Mucosa of descending colon (tissue), 3 donors: ENCODE measurements at regions not wholly inside any gene's neighbourhood (a gene's known extent, or its start where the extent isn't known, plus 50 kb on each side); places are given as distances from the start of the nearest gene placed in this dataset.
"Not testable (repeated sequence)": the region's sequence is repeated elsewhere in the genome, so short reads cannot be mapped to it uniquely, and the experiment has no call there.

Source experiments
- ATAC-seq: fragments of 200-7000 bp; cut with Tn5 transposase; one replicate; pipeline ENCODE4 v1.9.1; 2020; ENCODE audit warnings: mild to moderate bottlenecking, moderate library complexity
- DNase-seq, 3 donors: peaks; one replicate each; pipeline ENCODE4 v3.0.0-alpha.2; 2020
- H3K36me3 ChIP-seq: fragments of 200-600 bp; one replicate; pipeline ENCODE4 v1.8.0; 2021; ENCODE audit warnings: low read depth, mild to moderate bottlenecking
- H3K4me1 ChIP-seq: fragments of 200-600 bp; one replicate; pipeline ENCODE4 v1.8.0; 2021; ENCODE audit warnings: low read depth, mild to moderate bottlenecking
- H3K4me3 ChIP-seq: fragments of 200-600 bp; one replicate; pipeline ENCODE4 v1.8.0; 2021; ENCODE audit warnings: mild to moderate bottlenecking
- H3K9me3 ChIP-seq: fragments of 200-600 bp; one replicate; pipeline ENCODE4 v1.8.0; 2021; ENCODE audit warnings: mild to moderate bottlenecking
- intact Hi-C, 2 donors: fragments of 100-400 bp; cut with DNase I in 1 of 2; cut with micrococcal nuclease in 1 of 2; formaldehyde crosslinking; loops; one replicate each; pipeline versions ENCODE4 v1.11.0 to v1.11.1; 2022; cut with DNase I, micrococcal nuclease
- TF ChIP-seq, protein P1 (sequence below): fragments of 200-600 bp; IDR thresholded peaks from one replicate; pipeline ENCODE4 v1.8.0; 2022; ENCODE audit warnings: antibody characterized with exemption, mild to moderate bottlenecking
- donor health status: DM: no; HTN: no; CAD: no; lungs with moderate emphysema.
- donor health status: DM: no; HTN: no; CAD: no.
- donor health status: DM: no; HTN: yes; CAD: no.

- Histone ChIP-seq H3K36me3 (no peaks in the 10 kb centered on the region), H3K4me1 (no peaks in the 10 kb centered on the region), H3K4me3 (no peak overlapping the region), H3K9me3 (no peaks in the 10 kb centered on the region)
- peak; percentile 62 for ATAC-seq
- peak in 1 of 3 donors; percentile 46 for DNase-seq
- TF ChIP-seq, protein P1, sequence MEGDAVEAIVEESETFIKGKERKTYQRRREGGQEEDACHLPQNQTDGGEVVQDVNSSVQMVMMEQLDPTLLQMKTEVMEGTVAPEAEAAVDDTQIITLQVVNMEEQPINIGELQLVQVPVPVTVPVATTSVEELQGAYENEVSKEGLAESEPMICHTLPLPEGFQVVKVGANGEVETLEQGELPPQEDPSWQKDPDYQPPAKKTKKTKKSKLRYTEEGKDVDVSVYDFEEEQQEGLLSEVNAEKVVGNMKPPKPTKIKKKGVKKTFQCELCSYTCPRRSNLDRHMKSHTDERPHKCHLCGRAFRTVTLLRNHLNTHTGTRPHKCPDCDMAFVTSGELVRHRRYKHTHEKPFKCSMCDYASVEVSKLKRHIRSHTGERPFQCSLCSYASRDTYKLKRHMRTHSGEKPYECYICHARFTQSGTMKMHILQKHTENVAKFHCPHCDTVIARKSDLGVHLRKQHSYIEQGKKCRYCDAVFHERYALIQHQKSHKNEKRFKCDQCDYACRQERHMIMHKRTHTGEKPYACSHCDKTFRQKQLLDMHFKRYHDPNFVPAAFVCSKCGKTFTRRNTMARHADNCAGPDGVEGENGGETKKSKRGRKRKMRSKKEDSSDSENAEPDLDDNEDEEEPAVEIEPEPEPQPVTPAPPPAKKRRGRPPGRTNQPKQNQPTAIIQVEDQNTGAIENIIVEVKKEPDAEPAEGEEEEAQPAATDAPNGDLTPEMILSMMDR, result no peak
- intact Hi-C loops, result no loop called here
Observed at GRCh38 chr2:35973132-35973736, 382.3 kb upstream of the CRIM1 start.

DNA sequence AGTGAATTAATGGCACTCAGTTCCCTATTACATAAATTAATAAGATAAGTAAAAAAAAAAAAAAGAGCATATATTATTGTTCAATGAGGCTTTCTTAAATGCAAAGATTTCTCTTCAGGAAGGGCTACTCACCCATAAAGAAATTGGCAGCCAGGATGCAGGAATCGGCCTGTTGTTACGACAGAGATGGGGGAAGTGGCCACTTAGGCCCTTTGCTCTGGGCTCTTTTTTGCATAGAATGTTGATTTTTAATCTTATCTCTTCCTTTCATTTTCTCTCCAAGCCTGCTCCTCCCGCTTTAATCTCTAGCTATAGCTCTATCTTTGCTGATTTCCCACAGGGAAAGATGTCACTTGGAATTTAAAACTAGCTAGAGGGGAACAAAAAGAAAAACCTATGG, 391.8 kb upstream of the CRIM1 start:
- no peak for DNase-seq
- Histone ChIP-seq H3K4me3 (no peak overlapping the region), H3K36me3 (no peaks in the 10 kb centered on the region), H3K4me1 (no peaks in the 10 kb centered on the region), H3K9me3 (no peaks in the 10 kb centered on the region)
- no peak for ATAC-seq
- intact Hi-C loops, result no loop called here
- TF ChIP-seq, protein P1, result no peak

DNA sequence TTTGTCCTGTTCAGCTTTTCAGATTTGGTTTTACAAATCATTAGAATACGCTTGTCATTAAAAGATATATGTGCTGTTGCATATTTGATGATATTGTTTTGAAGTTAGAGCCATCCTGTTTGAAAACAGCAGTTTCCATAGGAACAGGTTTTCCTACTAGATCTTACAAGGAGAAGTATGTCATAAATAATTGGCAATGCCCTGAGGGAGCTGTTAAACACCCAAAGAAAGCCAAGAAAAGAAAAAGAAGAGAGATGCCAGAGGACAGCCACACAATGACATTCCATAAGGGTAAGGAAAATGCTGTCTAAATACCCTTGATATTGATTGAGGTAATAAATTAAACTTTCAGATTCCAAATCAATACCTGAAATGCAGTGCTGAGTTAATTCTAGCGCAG, 392.2 kb upstream of the CRIM1 start:
- TF ChIP-seq, protein P1, result no peak
- Histone ChIP-seq H3K4me3 (no peak overlapping the region), H3K36me3 (no peaks in the 10 kb centered on the region), H3K9me3 (no peaks in the 10 kb centered on the region), H3K4me1 (no peaks in the 10 kb centered on the region)
- DNase-seq, result no peak
- ATAC-seq, result no peak
- intact Hi-C loops, result no loop called here

- Histone ChIP-seq H3K4me3 (no peak overlapping the region), H3K36me3 (no peaks in the 10 kb centered on the region), H3K4me1 (no peaks in the 10 kb centered on the region), H3K9me3 (no peaks in the 10 kb centered on the region)
- intact Hi-C loops, result no loop called here
- DNase-seq, result no peak
- TF ChIP-seq, protein P1, result no peak
- no peak for ATAC-seq
Observed at GRCh38 chr2:35962585-35963146, 392.9 kb upstream of the CRIM1 start.

GRCh38 chr2:35960596-35960995, 395.0 kb upstream of the CRIM1 start:
- intact Hi-C loops, result no loop called here
- H3K4me3 ChIP-seq, result no peak overlapping the region
- H3K9me3 ChIP-seq, result no peaks in the 10 kb centered on the region
- ATAC-seq (no peak), DNase-seq (no peak)
- TF ChIP-seq, protein P1, result no peak
- H3K4me1 ChIP-seq, result no peaks in the 10 kb centered on the region
- no peaks in the 10 kb centered on the region for H3K36me3 ChIP-seq

DNA sequence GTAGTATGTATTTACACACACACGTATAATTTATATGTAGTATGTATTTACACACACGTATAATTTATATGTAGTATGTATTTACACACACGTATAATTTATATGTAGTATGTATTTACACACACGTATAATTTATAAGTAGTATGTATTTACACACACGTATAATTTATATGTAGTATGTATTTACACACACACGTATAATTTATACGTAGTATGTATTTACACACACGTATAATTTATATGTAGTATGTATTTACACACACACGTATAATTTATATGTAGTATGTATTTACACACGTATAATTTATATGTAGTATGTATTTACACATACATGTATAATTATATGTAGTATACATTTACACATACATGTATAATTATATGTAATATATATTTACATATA, 398.5 kb upstream of the CRIM1 start:
- H3K4me1 ChIP-seq, H3K36me3 ChIP-seq, ATAC-seq, intact Hi-C loops, H3K9me3 ChIP-seq, DNase-seq, H3K4me3 ChIP-seq: not testable (repeated sequence)
